CD14-positive monocyte (primary cell): ENCODE measurements at regions not wholly inside any gene's neighbourhood (a gene's known extent, or its start where the extent isn't known, plus 50 kb on each side); places are given as distances from the start of the nearest gene placed in this dataset.

Source experiments
- DNase-seq, 3 donors: peaks; one replicate each; pipeline ENCODE4 v3.0.0-alpha.2; 2011 to 2022
- H2AFZ ChIP-seq: 2 replicates; pipeline ENCODE4 v1.6.0; 2012; ENCODE audit warnings: mild to moderate bottlenecking, low read depth, low read length, inconsistent platforms; ENCODE audit not compliant: insufficient read depth, poor library complexity, severe bottlenecking
- H3K27ac ChIP-seq, 2 donors: 1 replicate in 1 of 2; 2 replicates in 1 of 2; pipeline ENCODE4 v1.5.1; 2012 to 2013; ENCODE audit warnings: low read length in 2 of 2, control low read depth in 1 of 2, inconsistent platforms in 1 of 2, low read depth in 1 of 2, mild to moderate bottlenecking in 1 of 2
- H3K27me3 ChIP-seq, 2 donors: one replicate each; pipeline versions ENCODE4 v1.6.0 to v1.6.1; 2011 to 2013; ENCODE audit warnings: low read length in 2 of 2; ENCODE audit not compliant: control insufficient read depth in 2 of 2, insufficient read depth in 2 of 2
- H3K36me3 ChIP-seq, 2 donors: replicated peaks in 1 of 2; 1 replicate in 1 of 2; 2 replicates in 1 of 2; pipeline versions ENCODE4 v1.5.1 to v1.6.1; 2012 to 2013; ENCODE audit warnings: low read length in 2 of 2, control low read depth in 1 of 2, inconsistent platforms in 1 of 2, mild to moderate bottlenecking in 1 of 2; ENCODE audit not compliant: insufficient read depth in 2 of 2, control insufficient read depth in 1 of 2
- H3K4me1 ChIP-seq, 2 donors: 1 replicate in 1 of 2; 2 replicates in 1 of 2; pipeline versions ENCODE4 v1.5.1 to v1.6.1; 2012 to 2013; ENCODE audit warnings: low read length in 2 of 2, control low read depth in 1 of 2, inconsistent platforms in 1 of 2, mild to moderate bottlenecking in 1 of 2, moderate library complexity in 1 of 2; ENCODE audit not compliant: insufficient read depth in 2 of 2, control insufficient read depth in 1 of 2
- H3K4me2 ChIP-seq: replicated peaks from 2 replicates; pipeline ENCODE3; 2012; ENCODE audit warnings: low read length, moderate library complexity, mild to moderate bottlenecking; ENCODE audit not compliant: poor library complexity, severe bottlenecking; ENCODE audit errors: extremely low read depth
- H3K4me3 ChIP-seq, 3 experiments: fragments of 200-600 bp in 1 of 3; sonication (generic) in 1 of 3; replicated peaks in 1 of 3; 1 replicate in 2 of 3; 2 replicates in 1 of 3; pipeline ENCODE4 v1.5.1; 2011 to 2013; ENCODE audit warnings: low read length in 3 of 3, mild to moderate bottlenecking in 3 of 3, control low read depth in 2 of 3, low read depth in 2 of 3, inconsistent platforms in 1 of 3, moderate library complexity in 1 of 3
- H3K79me2 ChIP-seq: 2 replicates; pipeline ENCODE4 v1.6.0; 2012; ENCODE audit warnings: mild to moderate bottlenecking, control low read depth, inconsistent platforms, low read length, moderate library complexity; ENCODE audit not compliant: insufficient read depth
- H3K9ac ChIP-seq: 2 replicates; pipeline ENCODE4 v1.6.0; 2017; ENCODE audit warnings: low read length, mild to moderate bottlenecking; ENCODE audit not compliant: insufficient read depth, poor library complexity, severe bottlenecking
- H3K9me3 ChIP-seq, 2 donors: replicated peaks in 1 of 2; 1 replicate in 1 of 2; 2 replicates in 1 of 2; pipeline versions ENCODE4 v1.5.1 to v1.6.1; 2012 to 2013; ENCODE audit warnings: low read length in 2 of 2, control low read depth in 1 of 2; ENCODE audit not compliant: control insufficient read depth in 1 of 2, insufficient read depth in 1 of 2
- H4K20me1 ChIP-seq: 2 replicates; pipeline ENCODE4 v1.6.0; 2012; ENCODE audit warnings: mild to moderate bottlenecking, low read length, control low read depth, moderate library complexity; ENCODE audit not compliant: insufficient read depth
- H3K27ac Mint-ChIP-seq, 7 donors: one replicate each; pipeline ENCODE4 v1.8.0; 2020; ENCODE audit warnings: mild to moderate bottlenecking in 7 of 7, mixed read lengths in 7 of 7, moderate library complexity in 6 of 7, inconsistent platforms in 2 of 7
- H3K27me3 Mint-ChIP-seq, 3 donors: one replicate each; pipeline ENCODE4 v1.8.0; 2021 to 2022; ENCODE audit warnings: low read depth in 3 of 3, mild to moderate bottlenecking in 3 of 3, mixed read lengths in 3 of 3, moderate library complexity in 3 of 3, inconsistent platforms in 1 of 3
- H3K36me3 Mint-ChIP-seq, 2 donors: one replicate each; pipeline ENCODE4 v1.8.0; 2020; ENCODE audit warnings: mixed read lengths in 2 of 2, inconsistent platforms in 1 of 2, mild to moderate bottlenecking in 1 of 2
- H3K4me1 Mint-ChIP-seq: one replicate; pipeline ENCODE4 v1.8.0; 2020; ENCODE audit warnings: mild to moderate bottlenecking, mixed read lengths
- H3K4me3 Mint-ChIP-seq, 2 donors: one replicate each; pipeline ENCODE4 v1.8.0; 2020; ENCODE audit warnings: mild to moderate bottlenecking in 2 of 2, mixed read lengths in 2 of 2, moderate library complexity in 1 of 2
- H3K9me3 Mint-ChIP-seq, 7 donors: one replicate each; pipeline ENCODE4 v1.8.0; 2020 to 2022; ENCODE audit warnings: mixed read lengths in 7 of 7, mild to moderate bottlenecking in 6 of 7, moderate library complexity in 6 of 7, inconsistent platforms in 2 of 7
- CTCF ChIP-seq: fragments of 200-600 bp; IDR thresholded peaks from one replicate; pipeline ENCODE4 v1.8.0; 2022; ENCODE audit warnings: antibody characterized with exemption, mild to moderate bottlenecking
- WGBS: methylation state at CpG from one replicate; pipeline ENCODE4 v1.1.5; 2013; ENCODE audit warnings: missing lambda C conversion rate; ENCODE audit not compliant: insufficient coverage; 5-methylcytosine and 5-hydroxymethylcytosine counted together
- intact Hi-C, 2 donors: fragments of 100-400 bp; cut with micrococcal nuclease; formaldehyde crosslinking; loops; one replicate each; pipeline versions ENCODE4 v1.15.0 to v1.15.1; 2023

GRCh38 chr10:8247191-8247590 lies 192.7 kb downstream of the GATA3 start:
- intact Hi-C loops: no loop called here
- peaks cover 0 to 12% (median 3%) of the 10 kb centered on the region in 7 donors for H3K9me3 Mint-ChIP-seq
- Histone ChIP-seq H3K4me1 (no peaks in the 10 kb centered on the region), H3K4me3 (no peak overlapping the region), H3K79me2 (no peaks in the 10 kb centered on the region), H3K9me3 (peaks cover 0 to 10% of the 10 kb centered on the region in 2 donors), H3K9ac (no peak overlapping the region), H3K27ac (no peak overlapping the region), H2AFZ (no peak overlapping the region), H3K27me3 (no peaks in the 10 kb centered on the region), H4K20me1 (no peaks in the 10 kb centered on the region), H3K4me2 (no peak overlapping the region), H3K36me3 (no peaks in the 10 kb centered on the region)
- no peak for TF ChIP-seq CTCF
- WGBS: 100% methylated on average over 1 of the region's 2 CpGs
- no peaks in the 10 kb centered on the region for H3K36me3 Mint-ChIP-seq
- no peaks in the 10 kb centered on the region for H3K4me1 Mint-ChIP-seq
- H3K4me3 Mint-ChIP-seq: no peak overlapping the region
- no peak for DNase-seq
- no peak overlapping the region for H3K27ac Mint-ChIP-seq
- peaks cover 0 to 2% (median 0%) of the 10 kb centered on the region in 3 donors for H3K27me3 Mint-ChIP-seq

- Histone ChIP-seq H2AFZ (no peak overlapping the region), H3K36me3 (no peaks in the 10 kb centered on the region), H3K9ac (no peak overlapping the region), H3K79me2 (no peaks in the 10 kb centered on the region), H3K4me2 (no peak overlapping the region), H3K27ac (no peak overlapping the region), H3K9me3 (peaks cover 0 to 10% of the 10 kb centered on the region in 2 donors), H3K4me1 (no peaks in the 10 kb centered on the region), H3K4me3 (no peak overlapping the region), H4K20me1 (no peaks in the 10 kb centered on the region), H3K27me3 (no peaks in the 10 kb centered on the region)
- Mint-ChIP-seq H3K4me3 (no peak overlapping the region), H3K27me3 (peaks cover 0 to 2% (median 0%) of the 10 kb centered on the region in 3 donors), H3K4me1 (no peaks in the 10 kb centered on the region), H3K27ac (no peak overlapping the region), H3K36me3 (no peaks in the 10 kb centered on the region), H3K9me3 (peaks cover 0 to 12% (median 3%) of the 10 kb centered on the region in 7 donors)
- no peak for TF ChIP-seq CTCF
- WGBS: no CpG with 5 or more reads among the region's 2 CpGs
- intact Hi-C loops: no loop called here
- DNase-seq: no peak
Observed at GRCh38 chr10:8248868-8249267, 194.4 kb downstream of the GATA3 start.
